Muscle of leg (tissue), 3 donors: ENCODE measurements at regions not wholly inside any gene's neighbourhood (a gene's known extent, or its start where the extent isn't known, plus 50 kb on each side); places are given as distances from the start of the nearest gene placed in this dataset.
"Not testable (repeated sequence)": the region's sequence is repeated elsewhere in the genome, so short reads cannot be mapped to it uniquely, and the experiment has no call there.

Experiments used
- DNase-seq: peaks from one replicate; pipeline ENCODE4 v3.0.0; 2013
- H3K27ac ChIP-seq: one replicate; pipeline ENCODE4 v1.5.1; 2013; ENCODE audit warnings: mild to moderate bottlenecking, low read length, control low read depth
- H3K27me3 ChIP-seq: one replicate; pipeline ENCODE4 v1.6.1; 2013; ENCODE audit warnings: low read length; ENCODE audit not compliant: control insufficient read depth, insufficient read depth
- H3K36me3 ChIP-seq: one replicate; pipeline ENCODE4 v1.6.1; 2013; ENCODE audit warnings: low read length; ENCODE audit not compliant: control insufficient read depth, insufficient read depth
- H3K4me1 ChIP-seq: one replicate; pipeline ENCODE4 v1.6.1; 2013; ENCODE audit warnings: low read length; ENCODE audit not compliant: control insufficient read depth, insufficient read depth
- H3K4me3 ChIP-seq: one replicate; pipeline ENCODE4 v1.5.1; 2013; ENCODE audit warnings: low read length, control low read depth
- H3K9me3 ChIP-seq: replicated peaks from 2 replicates; pipeline ENCODE4 v1.6.1; 2013; ENCODE audit warnings: low read depth, low read length; ENCODE audit not compliant: control insufficient read depth
- WGBS: methylation state at CpG from one replicate; pipeline ENCODE4 v1.1.5; 2013; ENCODE audit warnings: missing lambda C conversion rate; ENCODE audit not compliant: insufficient coverage; 5-methylcytosine and 5-hydroxymethylcytosine counted together

DNA sequence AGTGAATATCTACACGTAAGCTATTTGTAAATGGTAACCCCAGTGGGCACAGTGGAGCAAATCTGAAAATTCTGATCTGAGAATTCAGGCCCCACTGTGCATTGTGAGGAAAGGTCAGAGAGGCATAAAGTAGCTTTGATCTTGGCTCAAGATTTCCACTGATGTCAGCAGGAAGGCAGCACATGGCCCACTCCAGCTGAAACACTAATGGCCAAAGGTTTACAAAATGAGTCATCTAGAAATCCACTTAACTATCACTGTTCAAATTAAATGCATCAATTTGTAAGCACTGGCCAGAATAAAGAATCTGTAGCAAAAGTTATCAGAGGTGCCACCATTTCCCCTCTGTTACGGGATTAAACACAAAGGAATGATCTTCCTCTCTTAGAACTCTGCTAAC lies 191.6 kb downstream of the C9orf152 start:
- H3K36me3 ChIP-seq = peaks cover 5% of the 10 kb centered on the region
- no peaks in the 10 kb centered on the region for H3K9me3 ChIP-seq
- 81% methylated on average over 1 of the region's 2 CpGs for WGBS
- DNase-seq = no peak
- no peak overlapping the region for H3K27ac ChIP-seq
- no peak overlapping the region for H3K4me3 ChIP-seq
- H3K27me3 ChIP-seq = no peaks in the 10 kb centered on the region
- peaks cover 5% of the 10 kb centered on the region for H3K4me1 ChIP-seq

DNA sequence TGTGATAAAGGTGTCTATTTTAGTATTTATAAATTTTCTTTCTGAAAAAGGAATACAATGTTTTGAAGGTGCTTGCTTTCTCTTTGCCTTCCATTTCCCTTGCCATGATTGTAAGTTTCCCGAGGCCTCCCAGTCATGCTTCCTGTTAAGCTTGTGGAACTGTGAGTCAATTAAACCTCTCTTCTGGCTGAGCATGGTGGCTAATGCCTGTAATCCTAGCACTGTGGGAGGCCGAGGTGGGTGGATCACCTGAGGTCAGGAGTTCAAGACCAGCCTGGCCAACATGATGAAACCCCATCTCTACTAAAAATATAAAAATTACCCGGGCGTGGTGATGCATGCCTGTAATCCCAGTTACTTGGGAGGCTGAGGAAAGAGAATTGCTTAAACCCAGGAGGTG lies 187.7 kb downstream of the C9orf152 start:
- WGBS = 40% methylated on average over 1 of the region's 4 CpGs
- not testable (repeated sequence) for H3K4me3 ChIP-seq, DNase-seq, H3K9me3 ChIP-seq, H3K36me3 ChIP-seq, H3K4me1 ChIP-seq, H3K27ac ChIP-seq, H3K27me3 ChIP-seq

DNA sequence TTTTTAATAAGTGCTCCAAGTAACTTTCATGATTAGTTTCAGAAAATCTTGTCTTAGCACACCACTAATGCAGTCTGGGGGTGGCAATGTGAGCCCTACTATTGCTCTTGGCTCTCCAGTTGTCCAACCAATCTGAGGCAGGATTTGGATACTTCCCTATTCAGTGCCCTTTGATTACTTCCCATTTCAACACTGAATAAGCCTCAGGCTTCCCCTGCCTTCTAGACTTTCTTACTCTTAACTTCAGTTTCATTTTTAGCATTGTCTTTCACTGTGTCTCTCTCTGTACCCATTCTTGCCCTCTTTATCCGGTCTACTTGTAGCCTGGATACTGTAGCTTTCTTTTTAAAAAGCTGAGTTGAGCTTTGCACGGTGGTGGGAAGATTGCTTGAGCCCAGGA lies 186.1 kb downstream of the C9orf152 start:
- peaks cover 2% of the 10 kb centered on the region for H3K4me1 ChIP-seq
- no peaks in the 10 kb centered on the region for H3K9me3 ChIP-seq
- H3K36me3 ChIP-seq = no peaks in the 10 kb centered on the region
- H3K27ac ChIP-seq = no peak overlapping the region
- no CpG with 5 or more reads among the region's 2 CpGs for WGBS
- H3K27me3 ChIP-seq = no peaks in the 10 kb centered on the region
- DNase-seq = peak; percentile 41
- H3K4me3 ChIP-seq = no peak overlapping the region

- H3K36me3 ChIP-seq, H3K27me3 ChIP-seq, H3K4me1 ChIP-seq, DNase-seq, H3K9me3 ChIP-seq, H3K27ac ChIP-seq, H3K4me3 ChIP-seq: not testable (repeated sequence)
- 92% methylated on average over 4 of the region's 8 CpGs for WGBS
These were observed 184.7 kb downstream of the C9orf152 start for GRCh38 chr9:110023221-110023620.

- Histone ChIP-seq H3K4me1 (peaks cover 8% of the 10 kb centered on the region), H3K4me3 (no peak overlapping the region), H3K27ac (no peak overlapping the region), H3K27me3 (no peaks in the 10 kb centered on the region), H3K36me3 (no peaks in the 10 kb centered on the region), H3K9me3 (no peaks in the 10 kb centered on the region)
- DNase-seq = no peak
- WGBS = 86% methylated on average over 2 of the region's 4 CpGs
These were observed 182.3 kb downstream of the C9orf152 start for GRCh38 chr9:110025551-110026170.

GRCh38 chr9:110027671-110028081 lies 180.3 kb downstream of the C9orf152 start:
- H3K27ac ChIP-seq = peak overlapping the region; percentile 62
- WGBS = 0% methylated on average over 1 of the region's 6 CpGs
- no peaks in the 10 kb centered on the region for H3K27me3 ChIP-seq
- H3K4me3 ChIP-seq = no peak overlapping the region
- peak; percentile 74 for DNase-seq
- H3K36me3 ChIP-seq = no peaks in the 10 kb centered on the region
- no peaks in the 10 kb centered on the region for H3K9me3 ChIP-seq
- H3K4me1 ChIP-seq = peaks cover 8% of the 10 kb centered on the region

GRCh38 chr9:110028271-110028670 lies 179.7 kb downstream of the C9orf152 start:
- Histone ChIP-seq H3K4me3 (no peak overlapping the region), H3K36me3 (no peaks in the 10 kb centered on the region), H3K9me3 (no peaks in the 10 kb centered on the region), H3K27me3 (no peaks in the 10 kb centered on the region), H3K27ac (no peak overlapping the region), H3K4me1 (peaks cover 8% of the 10 kb centered on the region)
- no peak for DNase-seq
- WGBS = no CpG with 5 or more reads among the region's 5 CpGs

DNA sequence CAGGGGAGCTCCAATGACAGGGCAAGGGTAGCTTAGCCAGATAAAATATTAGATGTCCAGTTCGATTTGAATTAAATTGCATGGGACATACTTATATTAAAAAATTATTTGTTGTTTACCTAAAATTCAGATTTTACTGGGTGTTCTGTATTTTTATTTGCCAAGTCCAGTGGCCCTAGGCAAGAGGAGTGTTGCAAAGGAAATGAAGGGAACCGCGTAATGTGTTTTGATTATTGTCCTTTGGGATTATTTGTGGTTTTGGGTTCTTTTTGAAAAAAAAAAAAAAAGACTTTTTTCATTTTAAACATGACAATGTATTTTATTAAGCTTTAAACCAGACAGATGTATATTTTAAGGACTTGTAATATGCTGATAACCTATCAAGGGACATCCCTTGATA lies 179.3 kb downstream of the C9orf152 start:
- Histone ChIP-seq H3K27ac (no peak overlapping the region), H3K36me3 (no peaks in the 10 kb centered on the region), H3K9me3 (no peaks in the 10 kb centered on the region), H3K27me3 (no peaks in the 10 kb centered on the region), H3K4me1 (peaks cover 8% of the 10 kb centered on the region), H3K4me3 (no peak overlapping the region)
- no peak for DNase-seq
- no CpG with 5 or more reads among the region's 3 CpGs for WGBS

- DNase-seq = no peak
- no peaks in the 10 kb centered on the region for H3K36me3 ChIP-seq
- no peak overlapping the region for H3K4me3 ChIP-seq
- H3K27me3 ChIP-seq = no peaks in the 10 kb centered on the region
- WGBS = 57% methylated on average over 1 of the region's 4 CpGs
- peaks cover 8% of the 10 kb centered on the region for H3K4me1 ChIP-seq
- H3K27ac ChIP-seq = no peak overlapping the region
- no peaks in the 10 kb centered on the region for H3K9me3 ChIP-seq
These were observed 178.5 kb downstream of the C9orf152 start for GRCh38 chr9:110029429-110029955.

- no peak for DNase-seq
- Histone ChIP-seq H3K4me3 (no peak overlapping the region), H3K9me3 (no peaks in the 10 kb centered on the region), H3K27ac (peak overlapping the region; percentile 39), H3K4me1 (peaks cover 8% of the 10 kb centered on the region), H3K36me3 (no peaks in the 10 kb centered on the region), H3K27me3 (no peaks in the 10 kb centered on the region)
- no CpG with 5 or more reads among the region's 4 CpGs for WGBS
These were observed 177.9 kb downstream of the C9orf152 start for GRCh38 chr9:110029956-110030480.
